K562 (cell line): ENCODE measurements at regions not wholly inside any gene's neighbourhood (a gene's known extent, or its start where the extent isn't known, plus 50 kb on each side); places are given as distances from the start of the nearest gene placed in this dataset.

Experiments used
- ATAC-seq: fragments of 200-7000 bp; cut with Tn5 transposase; 3 replicates; pipeline ENCODE4 v1.9.1; 2020; ENCODE audit warnings: moderate library complexity
- BruUV-seq: library from RNA; stranded (reverse); fragments of 400-500 nt; replicated peaks from 2 replicates; lab custom pipeline; 2021; lab: Mats Ljungman, UMichigan
- CTCF ChIA-PET: fragments of 300-600 bp; formaldehyde crosslinking; extraction: SDS; loops from one replicate; lab custom pipeline; 2021; ENCODE audit warnings: low intra/inter-chr PET ratio; lab: Yijun Ruan, JAX
- POLR2A ChIA-PET: fragments of 300-600, 350-650 bp; sonication (Branson Sonifier 250); formaldehyde crosslinking; extraction: SDS; loops from one replicate; lab custom pipeline; 2021; ENCODE audit warnings: antibody characterized with exemption, inconsistent platforms; lab: Yijun Ruan, JAX
- DNase-seq, 4 experiments: peaks; one replicate each; pipeline versions ENCODE4 v3.0.0 to v3.0.0-alpha.2; 2011 to 2018; ENCODE audit warnings: low spot score in 3 of 4, mixed read lengths in 3 of 4; ENCODE audit errors: extremely low read depth in 1 of 4
- FAIRE-seq: peaks from 2 replicates; lab custom pipeline; 2011; peaks lifted over from hg19 to GRCh38; lab: Jason Lieb, UNC
- H2AFZ ChIP-seq: 2 replicates; pipeline ENCODE4 v1.6.0; 2011; ENCODE audit warnings: low read depth, low read length, control low read depth, inconsistent platforms
- H3K27ac ChIP-seq: fragments of 200-600 bp; 3 replicates; pipeline ENCODE4 v1.8.0; 2011; ENCODE audit warnings: low read depth, mild to moderate bottlenecking, control low read depth, inconsistent platforms, low read length, moderate library complexity, mixed read lengths; ENCODE audit errors: extremely low read depth
- H3K27me3 ChIP-seq, 2 experiments: fragments of 300-600 bp in 1 of 2; 2 replicates in 1 of 2; 3 replicates in 1 of 2; pipeline versions ENCODE4 v1.6.0 to v1.8.0; 2011; ENCODE audit warnings: inconsistent platforms in 2 of 2, low read length in 2 of 2, mild to moderate bottlenecking in 1 of 2, mixed read lengths in 1 of 2, moderate library complexity in 1 of 2; ENCODE audit not compliant: control insufficient read depth in 2 of 2, insufficient read depth in 2 of 2
- H3K36me3 ChIP-seq: fragments of 300-600 bp; 3 replicates; pipeline ENCODE4 v1.8.0; 2011; ENCODE audit warnings: mild to moderate bottlenecking, low read length, inconsistent platforms; ENCODE audit not compliant: control insufficient read depth, insufficient read depth
- H3K4me1 ChIP-seq, 2 experiments: fragments of 200-600 bp in 1 of 2; replicated peaks in 1 of 2; 2 replicates in 1 of 2; 3 replicates in 1 of 2; pipeline versions ENCODE4 v1.5.1 to v1.8.0; 2011; ENCODE audit warnings: inconsistent platforms in 2 of 2, low read length in 2 of 2, mild to moderate bottlenecking in 1 of 2, mixed read lengths in 1 of 2, moderate library complexity in 1 of 2; ENCODE audit not compliant: control insufficient read depth in 2 of 2, insufficient read depth in 2 of 2
- H3K4me2 ChIP-seq: 2 replicates; pipeline ENCODE4 v1.6.1; 2011; ENCODE audit warnings: low read length, control low read depth, inconsistent platforms, mixed read lengths; ENCODE audit not compliant: insufficient read depth
- H3K4me3 ChIP-seq: fragments of 200-600 bp; sonication (generic), shearing (Covaris generic); 2 replicates; pipeline ENCODE4 v1.5.1; 2016; ENCODE audit warnings: control low read depth, inconsistent platforms
- H3K79me2 ChIP-seq: fragments of 200-600 bp; 3 replicates; pipeline ENCODE4 v1.8.0; 2011; ENCODE audit warnings: low read length, inconsistent platforms; ENCODE audit not compliant: control insufficient read depth, insufficient read depth
- H3K9ac ChIP-seq, 2 experiments: 2 replicates each; pipeline versions ENCODE4 v1.6.0 to v1.6.1; 2011; ENCODE audit warnings: low read depth in 2 of 2, low read length in 2 of 2, control low read depth in 1 of 2, inconsistent platforms in 1 of 2, mild to moderate bottlenecking in 1 of 2, mixed read lengths in 1 of 2; ENCODE audit not compliant: insufficient read depth in 1 of 2
- H3K9me1 ChIP-seq: one replicate; pipeline ENCODE4 v1.6.0; 2011; ENCODE audit warnings: inconsistent platforms, mild to moderate bottlenecking, low read length, moderate library complexity; ENCODE audit not compliant: control insufficient read depth, insufficient read depth
- H3K9me3 ChIP-seq: replicated peaks from 2 replicates; pipeline ENCODE4 v1.5.1; 2011; ENCODE audit warnings: low read depth, low read length, inconsistent platforms; ENCODE audit not compliant: control insufficient read depth, insufficient read depth
- H4K20me1 ChIP-seq: replicated peaks from 2 replicates; pipeline ENCODE4 v1.6.1; 2011; ENCODE audit warnings: low read length, inconsistent platforms, mixed read lengths; ENCODE audit not compliant: control insufficient read depth, insufficient read depth
- CTBP1 ChIP-seq: fragments of 450-650 bp; IDR thresholded peaks from 2 replicates; pipeline ENCODE4 v1.6.1; 2016; ENCODE audit warnings: borderline replicate concordance
- CTCF ChIP-seq, 3 experiments: IDR thresholded peaks in 2 of 3; conservative IDR thresholded peaks in 1 of 3; 2 replicates each; pipeline ENCODE4 v1.5.1; 2011 to 2012; ENCODE audit warnings: low read length in 3 of 3, mild to moderate bottlenecking in 3 of 3, control low read depth in 2 of 3, improper control_type of control experiment in 1 of 3, inconsistent platforms in 1 of 3, low read depth in 1 of 3, mixed read lengths in 1 of 3, moderate library complexity in 1 of 3; ENCODE audit not compliant: insufficient read depth in 2 of 3
- HLTF ChIP-seq: fragments of 450-650 bp; IDR thresholded peaks from 2 replicates; pipeline ENCODE4 v1.6.1; 2016
- NRF1 ChIP-seq, 2 experiments: fragments of 450-650 bp; IDR thresholded peaks in 1 of 2; conservative IDR thresholded peaks in 1 of 2; 2 replicates each; pipeline ENCODE4 v1.6.1; 2014; ENCODE audit warnings: mild to moderate bottlenecking in 2 of 2
- RAD21 ChIP-seq, 2 experiments: fragments of 250-450 bp in 1 of 2; fragments of 450-650 bp in 1 of 2; sonication (Bioruptor Pico) in 1 of 2; formaldehyde crosslinking in 1 of 2; IDR thresholded peaks in 1 of 2; conservative IDR thresholded peaks in 1 of 2; 2 replicates each; pipeline versions ENCODE4 v1.4.0 to v1.8.0; 2020 to 2022; ENCODE audit warnings: mild to moderate bottlenecking in 2 of 2, moderate library complexity in 1 of 2
- RBM25 ChIP-seq: fragments of 200-400 bp; formaldehyde crosslinking; IDR thresholded peaks from 2 replicates; pipeline ENCODE4 v1.6.1; 2018; ENCODE audit warnings: low read length, low read depth, moderate library complexity; ENCODE audit not compliant: severe bottlenecking
- RBM34 ChIP-seq: fragments of 200-400 bp; formaldehyde crosslinking; IDR thresholded peaks from 2 replicates; pipeline ENCODE4 v1.6.1; 2018; ENCODE audit warnings: low read length, borderline replicate concordance; ENCODE audit not compliant: insufficient read depth
- ZMIZ1 ChIP-seq, 2 experiments: fragments of 150-350 bp in 1 of 2; IDR thresholded peaks; 2 replicates each; pipeline ENCODE4 v1.6.1; 2012 to 2016; ENCODE audit warnings: low read depth in 2 of 2, low read length in 2 of 2, mild to moderate bottlenecking in 1 of 2, moderate library complexity in 1 of 2
- ZNF449 ChIP-seq: fragments of 250-450 bp; sonication (Bioruptor Pico); IDR thresholded peaks from 2 replicates; pipeline ENCODE4 v1.8.0; 2022; ENCODE audit warnings: moderate library complexity, mild to moderate bottlenecking, inconsistent platforms
- WGBS: fragments of 100-300 bp; shearing (Covaris generic); methylation state at CpG from one replicate; pipeline ENCODE4 v1.1.6; 2016; ENCODE audit warnings: low coverage, mixed read lengths; ENCODE audit not compliant: insufficient coverage; ENCODE audit errors: missing lambda C conversion rate; 5-methylcytosine and 5-hydroxymethylcytosine counted together
- in situ Hi-C: fragments of 300-500 bp; cut with MboI; formaldehyde crosslinking; loops from 4 replicates; pipeline ENCODE4 v1.15.0; 2018; ENCODE audit warnings: inconsistent platforms, mixed read lengths
- intact Hi-C: fragments of 100-400 bp; cut with micrococcal nuclease; formaldehyde crosslinking; loops from 2 replicates; pipeline ENCODE4 v1.14.2; 2022

GRCh38 chr1:25068829-25069228 is 138.8 kb upstream of the RUNX3 start:
- Histone ChIP-seq H3K9ac (no peak overlapping the region), H3K4me3 (no peak overlapping the region), H3K4me1 (peaks cover 3 to 8% of the 10 kb centered on the region in 2 experiments; a peak in 4 of 5 replicates), H3K9me3 (no peaks in the 10 kb centered on the region), H2AFZ (no peak overlapping the region), H3K27ac (no peak overlapping the region), H4K20me1 (no peaks in the 10 kb centered on the region; the same call in 1 of the 2 replicates), H3K36me3 (no peaks in the 10 kb centered on the region), H3K27me3 (peaks cover 0 to 62% of the 10 kb centered on the region in 2 experiments; a peak in 3 of 5 replicates), H3K9me1 (no peaks in the 10 kb centered on the region), H3K79me2 (no peaks in the 10 kb centered on the region), H3K4me2 (no peak overlapping the region)
- no peak for TF ChIP-seq ZNF449 (CRISPR knock-in tag)
- TF ChIP-seq CTCF (IDR thresholded peaks at IDR 0.05 in 2 of 3, conservative IDR thresholded peaks at IDR 0.05 in 1 of 3; ENCODE audit: insufficient read depth in 2 of 3, low read depth in 1 of 3, low read length in 3 of 3): peak; percentile 38 to 53 (median 45)
- no peak for TF ChIP-seq CTBP1
- TF ChIP-seq RAD21 (CRISPR knock-in tag; conservative IDR thresholded peaks at IDR 0.05 in 1 of 2, IDR thresholded peaks at IDR 0.05 in 1 of 2): peak in 1 of 2 experiments; percentile 26; a peak in 2 of 4 replicates
- TF ChIP-seq RBM34: no peak
- TF ChIP-seq RBM25: peak; percentile 59
- TF ChIP-seq HLTF: no peak
- no peak for TF ChIP-seq NRF1 (conservative IDR thresholded peaks at IDR 0.05 in 1 of 2, IDR thresholded peaks at IDR 0.05 in 1 of 2)
- no peak for TF ChIP-seq ZMIZ1 (IDR thresholded peaks at IDR 0.05; ENCODE audit: low read depth in 2 of 2, low read length in 2 of 2)
- BruUV-seq: no TSS peak
- intact Hi-C loops: no loop called here
- in situ Hi-C loops: no loop called here
- POLR2A ChIA-PET: no interaction called here
- FAIRE-seq: peak; percentile 52
- peak; percentile 20 to 49 (median 40) for DNase-seq
- ATAC-seq: peak; percentile 46; the same call in 1 of the 3 replicates
- CTCF ChIA-PET: interaction anchor here (0.5 kb wide), 1 partner anchor 219 kb away, joined by 3 read pairs; no protein-coding TSS in a partner anchor
- 9% methylated on average over 4 of the region's 4 CpGs for WGBS
